SK-N-SH (cell line): ENCODE measurements at regions not wholly inside any gene's neighbourhood (a gene's known extent, or its start where the extent isn't known, plus 50 kb on each side); places are given as distances from the start of the nearest gene placed in this dataset.

Experiments used
- CTCF ChIA-PET: fragments of 300-600, 350-600 bp; formaldehyde crosslinking; extraction: SDS; loops from one replicate; lab custom pipeline; 2021; lab: Yijun Ruan, JAX
- POLR2A ChIA-PET: fragments of 350-600 bp; sonication (Branson Sonifier 250); formaldehyde crosslinking; extraction: SDS; loops from one replicate; lab custom pipeline; 2020; ENCODE audit warnings: antibody characterized with exemption, inconsistent platforms; lab: Yijun Ruan, JAX
- DNase-seq: peaks from one replicate; pipeline ENCODE4 v3.0.0; 2012
- H2AFZ ChIP-seq: fragments of 200-600 bp; sonication (generic); 2 replicates; pipeline ENCODE4 v1.8.1; 2016; ENCODE audit warnings: antibody characterized with exemption, mild to moderate bottlenecking, low read depth
- H3F3A ChIP-seq: fragments of 200-600 bp; sonication (generic); replicated peaks from 2 replicates; pipeline ENCODE3; 2016; ENCODE audit warnings: antibody characterized with exemption, mild to moderate bottlenecking; ENCODE audit not compliant: insufficient read depth
- H3K27ac ChIP-seq, 2 experiments: fragments of 200-500 bp in 1 of 2; fragments of 200-600 bp in 1 of 2; sonication (Bioruptor generic) in 1 of 2; sonication (generic), shearing (Covaris generic) in 1 of 2; 2 replicates each; pipeline versions ENCODE4 v1.5.1 to v1.6.1; 2014 to 2016; ENCODE audit warnings: low read depth in 2 of 2, inconsistent platforms in 1 of 2, low read length in 1 of 2, mild to moderate bottlenecking in 1 of 2, mixed read lengths in 1 of 2
- H3K27me3 ChIP-seq: fragments of 200-600 bp; sonication (generic), shearing (Covaris generic); 2 replicates; pipeline ENCODE4 v1.6.1; 2016; ENCODE audit warnings: mixed run types; ENCODE audit not compliant: insufficient read depth
- H3K36me3 ChIP-seq, 2 experiments: fragments of 200-500 bp in 1 of 2; fragments of 200-600 bp in 1 of 2; sonication (Bioruptor generic) in 1 of 2; sonication (generic) in 1 of 2; replicated peaks in 1 of 2; 2 replicates each; pipeline versions ENCODE3 to v1.5.1; 2014 to 2016; ENCODE audit warnings: low read length in 1 of 2, mild to moderate bottlenecking in 1 of 2; ENCODE audit not compliant: insufficient read depth in 2 of 2, control insufficient read depth in 1 of 2
- H3K4me1 ChIP-seq, 2 experiments: fragments of 200-500 bp in 1 of 2; fragments of 200-600 bp in 1 of 2; sonication (Bioruptor generic) in 1 of 2; sonication (generic), shearing (Covaris generic) in 1 of 2; 2 replicates each; pipeline versions ENCODE4 v1.5.1 to v1.6.1; 2014 to 2016; ENCODE audit warnings: low read depth in 1 of 2, low read length in 1 of 2, mixed run types in 1 of 2; ENCODE audit not compliant: insufficient read depth in 2 of 2, control insufficient read depth in 1 of 2
- H3K4me2 ChIP-seq: fragments of 200-600 bp; sonication (generic), shearing (Covaris generic); 2 replicates; pipeline ENCODE4 v1.6.1; 2017; ENCODE audit warnings: mixed run types
- H3K4me3 ChIP-seq, 2 experiments: fragments of 200-500 bp in 1 of 2; fragments of 200-600 bp in 1 of 2; sonication (Bioruptor generic) in 1 of 2; sonication (generic), shearing (Covaris generic) in 1 of 2; 2 replicates each; pipeline versions ENCODE4 v1.5.1 to v1.8.1; 2014 to 2016; ENCODE audit warnings: low read depth in 2 of 2, inconsistent platforms in 1 of 2, low read length in 1 of 2, mild to moderate bottlenecking in 1 of 2, mixed read lengths in 1 of 2, moderate library complexity in 1 of 2
- H3K79me2 ChIP-seq: fragments of 200-600 bp; sonication (generic); 2 replicates; pipeline ENCODE4 v1.8.1; 2017; ENCODE audit warnings: mild to moderate bottlenecking; ENCODE audit not compliant: insufficient read depth
- H3K9ac ChIP-seq: fragments of 200-600 bp; sonication (generic); 2 replicates; pipeline ENCODE4 v1.6.1; 2017; ENCODE audit warnings: mixed run types
- H3K9me2 ChIP-seq: fragments of 200-600 bp; sonication (generic); 2 replicates; pipeline ENCODE4 v1.6.1; 2017; ENCODE audit warnings: mixed run types
- H3K9me3 ChIP-seq: fragments of 200-600 bp; sonication (generic); 2 replicates; pipeline ENCODE4 v1.6.1; 2017; ENCODE audit warnings: mixed run types, mild to moderate bottlenecking, moderate library complexity
- H4K20me1 ChIP-seq: fragments of 200-600 bp; sonication (generic); 2 replicates; pipeline ENCODE4 v1.6.1; 2017; ENCODE audit warnings: mild to moderate bottlenecking, mixed run types; ENCODE audit not compliant: insufficient read depth
- CHD2 ChIP-seq: fragments of 150-350 bp; IDR thresholded peaks from 2 replicates; pipeline ENCODE4 v1.6.1; 2018; ENCODE audit warnings: low read length; ENCODE audit not compliant: partially characterized antibody
- FOSL2 ChIP-seq: IDR thresholded peaks from 2 replicates; pipeline ENCODE4 v1.4.0; 2012; ENCODE audit warnings: low read depth, mild to moderate bottlenecking, moderate library complexity, borderline replicate concordance
- FOXJ3 ChIP-seq: sonication (generic); formaldehyde crosslinking; IDR thresholded peaks from 2 replicates; pipeline ENCODE4 v1.5.1; 2020; ENCODE audit warnings: mild to moderate bottlenecking, missing genetic modification reagents
- FOXM1 ChIP-seq: IDR thresholded peaks from 2 replicates; pipeline ENCODE4 v1.4.0; 2012; ENCODE audit warnings: low read depth, mild to moderate bottlenecking
- GABPA ChIP-seq: IDR thresholded peaks from 2 replicates; pipeline ENCODE4 v1.4.0; 2012; ENCODE audit warnings: low read depth, mild to moderate bottlenecking
- GATA2 ChIP-seq: sonication (generic); formaldehyde crosslinking; IDR thresholded peaks from 2 replicates; pipeline ENCODE4 v1.5.0; 2020; ENCODE audit warnings: mild to moderate bottlenecking, missing genetic modification reagents
- JUND ChIP-seq: IDR thresholded peaks from 2 replicates; pipeline ENCODE4 v1.4.0; 2012
- MAX ChIP-seq: IDR thresholded peaks from 2 replicates; pipeline ENCODE4 v1.4.0; 2012; ENCODE audit warnings: low read depth
- MEF2A ChIP-seq: IDR thresholded peaks from 2 replicates; pipeline ENCODE4 v1.4.0; 2012; ENCODE audit warnings: low read depth, borderline replicate concordance
- NFIC ChIP-seq: IDR thresholded peaks from 2 replicates; pipeline ENCODE4 v1.4.0; 2012; ENCODE audit warnings: borderline replicate concordance
- PBX3 ChIP-seq: IDR thresholded peaks from 2 replicates; pipeline ENCODE4; 2012
- POLR2AphosphoS5 ChIP-seq: IDR thresholded peaks from 2 replicates; pipeline ENCODE4 v1.6.1; 2012; ENCODE audit warnings: low read depth, low read length
- RAD21 ChIP-seq: IDR thresholded peaks from 2 replicates; pipeline ENCODE4 v1.6.1; 2012; ENCODE audit warnings: mild to moderate bottlenecking, low read length
- RFX5 ChIP-seq: IDR thresholded peaks from 2 replicates; pipeline ENCODE4 v1.6.1; 2012; ENCODE audit warnings: mild to moderate bottlenecking, improper control_type of control experiment, low read length
- SIN3A ChIP-seq: IDR thresholded peaks from 2 replicates; pipeline ENCODE4 v1.6.1; 2012; ENCODE audit warnings: low read depth, mild to moderate bottlenecking, low read length, moderate library complexity, borderline replicate concordance
- SMC3 ChIP-seq: IDR thresholded peaks from 2 replicates; pipeline ENCODE4 v1.6.1; 2012; ENCODE audit warnings: low read depth, low read length, improper control_type of control experiment
- TAF1 ChIP-seq: IDR thresholded peaks from 2 replicates; pipeline ENCODE4 v1.6.1; 2012; ENCODE audit warnings: low read depth, mild to moderate bottlenecking, low read length, moderate library complexity, borderline replicate concordance
- TCF12 ChIP-seq: IDR thresholded peaks from 2 replicates; pipeline ENCODE4 v1.4.0; 2012
- TEAD4 ChIP-seq: IDR thresholded peaks from 2 replicates; pipeline ENCODE4 v1.4.0; 2012; ENCODE audit warnings: mild to moderate bottlenecking, borderline replicate concordance; ENCODE audit not compliant: insufficient read depth
- USF1 ChIP-seq: IDR thresholded peaks from 2 replicates; pipeline ENCODE4 v1.4.0; 2012; ENCODE audit warnings: low read depth, borderline replicate concordance
- USF2 ChIP-seq: fragments of 150-350 bp; IDR thresholded peaks from 2 replicates; pipeline ENCODE4 v1.6.1; 2017; ENCODE audit warnings: antibody characterized with exemption, low read length, low read depth, borderline replicate concordance
- YY1 ChIP-seq: IDR thresholded peaks from 2 replicates; pipeline ENCODE4 v1.4.0; 2012; ENCODE audit warnings: low read depth, mild to moderate bottlenecking
- WGBS: methylation state at CpG from one replicate; pipeline ENCODE4 v1.1.6; 2017; ENCODE audit warnings: low lambda C conversion rate; 5-methylcytosine and 5-hydroxymethylcytosine counted together

GRCh38 chr1:189117072-189117770, 1360.4 kb downstream of the BRINP3 start:
- H3F3A ChIP-seq = no peaks in the 10 kb centered on the region
- H3K27ac ChIP-seq = no peak overlapping the region
- H3K9me3 ChIP-seq = no peaks in the 10 kb centered on the region
- CTCF ChIA-PET = interaction anchor here (0.8 kb wide), 1 partner anchor 31 kb away, joined by 3 read pairs; no protein-coding TSS in a partner anchor
- no peak overlapping the region for H2AFZ ChIP-seq
- TF ChIP-seq USF1 = no peak
- TF ChIP-seq RFX5 = no peak
- no peak for TF ChIP-seq FOSL2
- TF ChIP-seq YY1 = no peak
- no peak for TF ChIP-seq SMC3
- TF ChIP-seq FOXM1 = no peak
- no peak for TF ChIP-seq TCF12
- no peak for TF ChIP-seq GABPA
- DNase-seq = no peak
- H3K4me3 ChIP-seq = no peak overlapping the region
- H3K9ac ChIP-seq = no peak overlapping the region
- no peaks in the 10 kb centered on the region for H3K27me3 ChIP-seq
- no peaks in the 10 kb centered on the region; the same call in 1 of the 2 replicates for H3K9me2 ChIP-seq
- POLR2A ChIA-PET = no interaction called here
- H3K4me2 ChIP-seq = no peak overlapping the region
- H4K20me1 ChIP-seq = no peaks in the 10 kb centered on the region
- H3K36me3 ChIP-seq = no peaks in the 10 kb centered on the region
- no peaks in the 10 kb centered on the region for H3K79me2 ChIP-seq
- 66% methylated on average over 4 of the region's 4 CpGs for WGBS
- H3K4me1 ChIP-seq = no peaks in the 10 kb centered on the region; a peak in 1 of 4 replicates

- Histone ChIP-seq H3K27ac (no peak overlapping the region), H3K4me1 (no peaks in the 10 kb centered on the region; a peak in 1 of 4 replicates), H3K4me3 (no peak overlapping the region), H3K9me2 (no peaks in the 10 kb centered on the region; the same call in 1 of the 2 replicates), H3F3A (no peaks in the 10 kb centered on the region), H3K36me3 (no peaks in the 10 kb centered on the region), H3K27me3 (no peaks in the 10 kb centered on the region), H3K9me3 (no peaks in the 10 kb centered on the region), H3K9ac (no peak overlapping the region), H4K20me1 (no peaks in the 10 kb centered on the region), H3K79me2 (no peaks in the 10 kb centered on the region), H2AFZ (no peak overlapping the region), H3K4me2 (no peak overlapping the region)
- DNase-seq = no peak
- no peak for TF ChIP-seq MAX
- no peak for TF ChIP-seq FOXJ3 (CRISPR knock-in tag)
- TF ChIP-seq PBX3 = no peak
- TF ChIP-seq MEF2A = no peak
- TF ChIP-seq TAF1 = no peak
- TF ChIP-seq GABPA = no peak
- no peak for TF ChIP-seq CHD2
- TF ChIP-seq NFIC = no peak
- no peak for TF ChIP-seq USF2
- no peak for TF ChIP-seq JUND
- no peak for TF ChIP-seq SIN3A
- TF ChIP-seq SMC3 = no peak
- TF ChIP-seq POLR2AphosphoS5 = no peak
- no peak for TF ChIP-seq TEAD4
- no peak for TF ChIP-seq GATA2
- TF ChIP-seq YY1 = no peak
- TF ChIP-seq FOSL2 = no peak
- TF ChIP-seq RAD21 = no peak
- WGBS = 58% methylated on average over 2 of the region's 2 CpGs
- ChIA-PET POLR2A (no interaction called here), CTCF (interaction anchor here (0.7 kb wide), 1 partner anchor 73 kb away, joined by 3 read pairs; no protein-coding TSS in a partner anchor)
Observed at GRCh38 chr1:189121941-189122340, 1355.7 kb downstream of the BRINP3 start.
